SK-N-SH (cell line): ENCODE measurements at regions not wholly inside any gene's neighbourhood (a gene's known extent, or its start where the extent isn't known, plus 50 kb on each side); places are given as distances from the start of the nearest gene placed in this dataset.

Source experiments
- CTCF ChIA-PET: fragments of 300-600, 350-600 bp; formaldehyde crosslinking; extraction: SDS; loops from one replicate; lab custom pipeline; 2021; lab: Yijun Ruan, JAX
- POLR2A ChIA-PET: fragments of 350-600 bp; sonication (Branson Sonifier 250); formaldehyde crosslinking; extraction: SDS; loops from one replicate; lab custom pipeline; 2020; ENCODE audit warnings: antibody characterized with exemption, inconsistent platforms; lab: Yijun Ruan, JAX
- DNase-seq: peaks from one replicate; pipeline ENCODE4 v3.0.0; 2012
- H2AFZ ChIP-seq: fragments of 200-600 bp; sonication (generic); 2 replicates; pipeline ENCODE4 v1.8.1; 2016; ENCODE audit warnings: antibody characterized with exemption, mild to moderate bottlenecking, low read depth
- H3F3A ChIP-seq: fragments of 200-600 bp; sonication (generic); replicated peaks from 2 replicates; pipeline ENCODE3; 2016; ENCODE audit warnings: antibody characterized with exemption, mild to moderate bottlenecking; ENCODE audit not compliant: insufficient read depth
- H3K27ac ChIP-seq, 2 experiments: fragments of 200-500 bp in 1 of 2; fragments of 200-600 bp in 1 of 2; sonication (Bioruptor generic) in 1 of 2; sonication (generic), shearing (Covaris generic) in 1 of 2; 2 replicates each; pipeline versions ENCODE4 v1.5.1 to v1.6.1; 2014 to 2016; ENCODE audit warnings: low read depth in 2 of 2, inconsistent platforms in 1 of 2, low read length in 1 of 2, mild to moderate bottlenecking in 1 of 2, mixed read lengths in 1 of 2
- H3K27me3 ChIP-seq: fragments of 200-600 bp; sonication (generic), shearing (Covaris generic); 2 replicates; pipeline ENCODE4 v1.6.1; 2016; ENCODE audit warnings: mixed run types; ENCODE audit not compliant: insufficient read depth
- H3K36me3 ChIP-seq, 2 experiments: fragments of 200-500 bp in 1 of 2; fragments of 200-600 bp in 1 of 2; sonication (Bioruptor generic) in 1 of 2; sonication (generic) in 1 of 2; replicated peaks in 1 of 2; 2 replicates each; pipeline versions ENCODE3 to v1.5.1; 2014 to 2016; ENCODE audit warnings: low read length in 1 of 2, mild to moderate bottlenecking in 1 of 2; ENCODE audit not compliant: insufficient read depth in 2 of 2, control insufficient read depth in 1 of 2
- H3K4me1 ChIP-seq, 2 experiments: fragments of 200-500 bp in 1 of 2; fragments of 200-600 bp in 1 of 2; sonication (Bioruptor generic) in 1 of 2; sonication (generic), shearing (Covaris generic) in 1 of 2; 2 replicates each; pipeline versions ENCODE4 v1.5.1 to v1.6.1; 2014 to 2016; ENCODE audit warnings: low read depth in 1 of 2, low read length in 1 of 2, mixed run types in 1 of 2; ENCODE audit not compliant: insufficient read depth in 2 of 2, control insufficient read depth in 1 of 2
- H3K4me2 ChIP-seq: fragments of 200-600 bp; sonication (generic), shearing (Covaris generic); 2 replicates; pipeline ENCODE4 v1.6.1; 2017; ENCODE audit warnings: mixed run types
- H3K4me3 ChIP-seq, 2 experiments: fragments of 200-500 bp in 1 of 2; fragments of 200-600 bp in 1 of 2; sonication (Bioruptor generic) in 1 of 2; sonication (generic), shearing (Covaris generic) in 1 of 2; 2 replicates each; pipeline versions ENCODE4 v1.5.1 to v1.8.1; 2014 to 2016; ENCODE audit warnings: low read depth in 2 of 2, inconsistent platforms in 1 of 2, low read length in 1 of 2, mild to moderate bottlenecking in 1 of 2, mixed read lengths in 1 of 2, moderate library complexity in 1 of 2
- H3K79me2 ChIP-seq: fragments of 200-600 bp; sonication (generic); 2 replicates; pipeline ENCODE4 v1.8.1; 2017; ENCODE audit warnings: mild to moderate bottlenecking; ENCODE audit not compliant: insufficient read depth
- H3K9ac ChIP-seq: fragments of 200-600 bp; sonication (generic); 2 replicates; pipeline ENCODE4 v1.6.1; 2017; ENCODE audit warnings: mixed run types
- H3K9me2 ChIP-seq: fragments of 200-600 bp; sonication (generic); 2 replicates; pipeline ENCODE4 v1.6.1; 2017; ENCODE audit warnings: mixed run types
- H3K9me3 ChIP-seq: fragments of 200-600 bp; sonication (generic); 2 replicates; pipeline ENCODE4 v1.6.1; 2017; ENCODE audit warnings: mixed run types, mild to moderate bottlenecking, moderate library complexity
- H4K20me1 ChIP-seq: fragments of 200-600 bp; sonication (generic); 2 replicates; pipeline ENCODE4 v1.6.1; 2017; ENCODE audit warnings: mild to moderate bottlenecking, mixed run types; ENCODE audit not compliant: insufficient read depth
- EZH2phosphoT487 ChIP-seq: fragments of 200-600 bp; sonication (generic); IDR thresholded peaks from 2 replicates; pipeline ENCODE4 v1.6.1; 2017; ENCODE audit warnings: low read depth, mixed run types, mild to moderate bottlenecking, antibody characterized with exemption, moderate library complexity, borderline replicate concordance
- FOSL2 ChIP-seq: IDR thresholded peaks from 2 replicates; pipeline ENCODE4 v1.4.0; 2012; ENCODE audit warnings: low read depth, mild to moderate bottlenecking, moderate library complexity, borderline replicate concordance
- FOXJ3 ChIP-seq: sonication (generic); formaldehyde crosslinking; IDR thresholded peaks from 2 replicates; pipeline ENCODE4 v1.5.1; 2020; ENCODE audit warnings: mild to moderate bottlenecking, missing genetic modification reagents
- FOXM1 ChIP-seq: IDR thresholded peaks from 2 replicates; pipeline ENCODE4 v1.4.0; 2012; ENCODE audit warnings: low read depth, mild to moderate bottlenecking
- GABPA ChIP-seq: IDR thresholded peaks from 2 replicates; pipeline ENCODE4 v1.4.0; 2012; ENCODE audit warnings: low read depth, mild to moderate bottlenecking
- GATA2 ChIP-seq: sonication (generic); formaldehyde crosslinking; IDR thresholded peaks from 2 replicates; pipeline ENCODE4 v1.5.0; 2020; ENCODE audit warnings: mild to moderate bottlenecking, missing genetic modification reagents
- MAX ChIP-seq: IDR thresholded peaks from 2 replicates; pipeline ENCODE4 v1.4.0; 2012; ENCODE audit warnings: low read depth
- MEF2A ChIP-seq: IDR thresholded peaks from 2 replicates; pipeline ENCODE4 v1.4.0; 2012; ENCODE audit warnings: low read depth, borderline replicate concordance
- MXI1 ChIP-seq: IDR thresholded peaks from 2 replicates; pipeline ENCODE4 v1.6.1; 2012; ENCODE audit warnings: mild to moderate bottlenecking, low read depth, low read length, improper control_type of control experiment
- PBX3 ChIP-seq: IDR thresholded peaks from 2 replicates; pipeline ENCODE4; 2012
- RAD21 ChIP-seq: IDR thresholded peaks from 2 replicates; pipeline ENCODE4 v1.6.1; 2012; ENCODE audit warnings: mild to moderate bottlenecking, low read length
- RCOR1 ChIP-seq: fragments of 150-350 bp; IDR thresholded peaks from 2 replicates; pipeline ENCODE4 v1.6.1; 2017; ENCODE audit warnings: antibody characterized with exemption, low read length
- RFX5 ChIP-seq: IDR thresholded peaks from 2 replicates; pipeline ENCODE4 v1.6.1; 2012; ENCODE audit warnings: mild to moderate bottlenecking, improper control_type of control experiment, low read length
- TEAD4 ChIP-seq: IDR thresholded peaks from 2 replicates; pipeline ENCODE4 v1.4.0; 2012; ENCODE audit warnings: mild to moderate bottlenecking, borderline replicate concordance; ENCODE audit not compliant: insufficient read depth
- YY1 ChIP-seq: IDR thresholded peaks from 2 replicates; pipeline ENCODE4 v1.4.0; 2012; ENCODE audit warnings: low read depth, mild to moderate bottlenecking
- ZBTB33 ChIP-seq: IDR thresholded peaks from 2 replicates; pipeline ENCODE4 v1.4.0; 2012; ENCODE audit warnings: low read depth, borderline replicate concordance
- WGBS: methylation state at CpG from one replicate; pipeline ENCODE4 v1.1.6; 2017; ENCODE audit warnings: low lambda C conversion rate; 5-methylcytosine and 5-hydroxymethylcytosine counted together

GRCh38 chr13:54657588-54657987 lies 1629.0 kb downstream of the OLFM4 start:
- H3K27me3 ChIP-seq: no peaks in the 10 kb centered on the region
- POLR2A ChIA-PET: no interaction called here
- no peak overlapping the region for H3K9ac ChIP-seq
- H2AFZ ChIP-seq: no peak overlapping the region
- 2% methylated on average over 1 of the region's 1 CpG for WGBS
- H3K27ac ChIP-seq: no peak overlapping the region
- no peaks in the 10 kb centered on the region for H3K36me3 ChIP-seq
- no peaks in the 10 kb centered on the region for H4K20me1 ChIP-seq
- H3K9me2 ChIP-seq: no peaks in the 10 kb centered on the region
- no peaks in the 10 kb centered on the region for H3K9me3 ChIP-seq
- TF ChIP-seq MEF2A (no peak), MXI1 (no peak), GATA2 (CRISPR knock-in tag) (no peak)
- TF ChIP-seq, all 33 proteins: peak for 0
- no peak for DNase-seq
- no peak overlapping the region for H3K4me3 ChIP-seq
- H3K4me1 ChIP-seq: no peaks in the 10 kb centered on the region
- no peaks in the 10 kb centered on the region for H3K79me2 ChIP-seq
- H3F3A ChIP-seq: no peaks in the 10 kb centered on the region
- CTCF ChIA-PET: no interaction called here
- H3K4me2 ChIP-seq: no peak overlapping the region

- no peak for DNase-seq
- H3K4me2 ChIP-seq: no peak overlapping the region
Observed at GRCh38 chr13:54658771-54659170, 1630.2 kb downstream of the OLFM4 start.

More at GRCh38 chr13:54658771-54659170, 1630.2 kb downstream of the OLFM4 start:
- no peaks in the 10 kb centered on the region for H3K4me1 ChIP-seq
- H3K9me3 ChIP-seq: no peaks in the 10 kb centered on the region
- H2AFZ ChIP-seq: no peak overlapping the region
- TF ChIP-seq YY1: no peak
- no peak for TF ChIP-seq EZH2phosphoT487
- TF ChIP-seq GABPA: no peak
- TF ChIP-seq MAX: no peak
- TF ChIP-seq RFX5: no peak
- no peak for TF ChIP-seq FOXJ3
- no peak for TF ChIP-seq FOXM1
- no peak for TF ChIP-seq TEAD4
- no peak for TF ChIP-seq ZBTB33
- no peak for TF ChIP-seq RCOR1
- TF ChIP-seq RAD21: no peak
- no peak for TF ChIP-seq PBX3
- no peak for TF ChIP-seq FOSL2
- H3K9ac ChIP-seq: no peak overlapping the region
- H3K27ac ChIP-seq: no peak overlapping the region
- ChIA-PET POLR2A (no interaction called here), CTCF (no interaction called here)
- H3K4me3 ChIP-seq: no peak overlapping the region
- no peaks in the 10 kb centered on the region for H3K9me2 ChIP-seq
- no peaks in the 10 kb centered on the region for H3K36me3 ChIP-seq
- H3K79me2 ChIP-seq: no peaks in the 10 kb centered on the region
- H3F3A ChIP-seq: no peaks in the 10 kb centered on the region
- 3% methylated on average over 5 of the region's 17 CpGs for whole genome bisulfite sequencing
- no peaks in the 10 kb centered on the region for H3K27me3 ChIP-seq
- H4K20me1 ChIP-seq: no peaks in the 10 kb centered on the region
